Calu3 (cell line): ENCODE measurements at regions not wholly inside any gene's neighbourhood (a gene's known extent, or its start where the extent isn't known, plus 50 kb on each side); places are given as distances from the start of the nearest gene placed in this dataset.

Experiments used
- BruUV-seq: library from RNA; stranded (reverse); fragments of 400-500 nt; replicated peaks from 2 replicates; lab custom pipeline; 2021; lab: Mats Ljungman, UMichigan
- CTCF ChIA-PET: fragments of 300-600 bp; sonication (Branson Sonifier 250); formaldehyde crosslinking; loops from one replicate; lab custom pipeline; 2022; ENCODE audit warnings: antibody characterized with exemption; lab: Charles Lee
- DNase-seq: peaks from one replicate; pipeline ENCODE4 v3.0.0; 2022
- H3K27ac Mint-ChIP-seq: one replicate; pipeline ENCODE4 v1.8.0; 2022; ENCODE audit warnings: mixed read lengths; ENCODE audit not compliant: unreplicated experiment
- H3K27me3 Mint-ChIP-seq: one replicate; pipeline ENCODE4 v1.8.0; 2022; ENCODE audit warnings: mixed read lengths; ENCODE audit not compliant: unreplicated experiment
- H3K36me3 Mint-ChIP-seq: one replicate; pipeline ENCODE4 v1.8.0; 2022; ENCODE audit warnings: mild to moderate bottlenecking, moderate library complexity, mixed read lengths; ENCODE audit not compliant: insufficient read depth, unreplicated experiment
- H3K4me1 Mint-ChIP-seq: one replicate; pipeline ENCODE4 v1.8.0; 2022; ENCODE audit warnings: mild to moderate bottlenecking, low read depth, mixed read lengths; ENCODE audit not compliant: unreplicated experiment
- H3K4me3 Mint-ChIP-seq: one replicate; pipeline ENCODE4 v1.8.0; 2022; ENCODE audit warnings: mild to moderate bottlenecking, low read depth, moderate library complexity, mixed read lengths; ENCODE audit not compliant: unreplicated experiment
- H3K9me3 Mint-ChIP-seq: one replicate; pipeline ENCODE4 v1.8.0; 2022; ENCODE audit warnings: low read depth, mixed read lengths; ENCODE audit not compliant: unreplicated experiment
- CTCF ChIP-seq: fragments of 200-600 bp; IDR thresholded peaks from one replicate; pipeline ENCODE4 v1.8.0; 2022; ENCODE audit warnings: antibody characterized with exemption; ENCODE audit not compliant: unreplicated experiment
- intact Hi-C: fragments of 100-400 bp; cut with micrococcal nuclease; formaldehyde crosslinking; loops from one replicate; pipeline ENCODE4 v1.10.0; 2022; ENCODE audit not compliant: unreplicated experiment

- H3K27me3 Mint-ChIP-seq, result no peaks in the 10 kb centered on the region
- BruUV-seq, result no TSS peak
- H3K9me3 Mint-ChIP-seq, result no peaks in the 10 kb centered on the region
- TF ChIP-seq CTCF, result no peak
- intact Hi-C loops, result no loop called here
- H3K36me3 Mint-ChIP-seq, result no peaks in the 10 kb centered on the region
- no peak for DNase-seq
- H3K4me1 Mint-ChIP-seq, result no peaks in the 10 kb centered on the region
- H3K4me3 Mint-ChIP-seq, result no peak overlapping the region
- no peak overlapping the region for H3K27ac Mint-ChIP-seq
- CTCF ChIA-PET, result no interaction called here
Measured at GRCh38 chr13:44014501-44014900, 134.8 kb downstream of the LACC1 start.

- no peaks in the 10 kb centered on the region for H3K27me3 Mint-ChIP-seq
- CTCF ChIA-PET, result no interaction called here
Measured at GRCh38 chr13:44015118-44015517, 135.4 kb downstream of the LACC1 start.

GRCh38 chr13:44015811-44016210 lies 136.1 kb downstream of the LACC1 start:
- CTCF ChIA-PET, result no interaction called here
- H3K9me3 Mint-ChIP-seq, result no peaks in the 10 kb centered on the region
- DNase-seq, result no peak
- intact Hi-C loops, result no loop called here
- no peaks in the 10 kb centered on the region for H3K27me3 Mint-ChIP-seq
- H3K27ac Mint-ChIP-seq, result no peak overlapping the region
- no peak for TF ChIP-seq CTCF
- no TSS peak for BruUV-seq
- H3K4me3 Mint-ChIP-seq, result no peak overlapping the region
- H3K36me3 Mint-ChIP-seq, result no peaks in the 10 kb centered on the region
- no peaks in the 10 kb centered on the region for H3K4me1 Mint-ChIP-seq

More at GRCh38 chr13:44015118-44015517, 135.4 kb downstream of the LACC1 start:
- no peaks in the 10 kb centered on the region for H3K4me1 Mint-ChIP-seq
- BruUV-seq, result no TSS peak
- intact Hi-C loops, result no loop called here
- DNase-seq, result no peak
- no peak overlapping the region for H3K27ac Mint-ChIP-seq
- TF ChIP-seq CTCF, result no peak
- H3K4me3 Mint-ChIP-seq, result no peak overlapping the region
- H3K36me3 Mint-ChIP-seq, result no peaks in the 10 kb centered on the region
- no peaks in the 10 kb centered on the region for H3K9me3 Mint-ChIP-seq

- TF ChIP-seq CTCF, result no peak
- Mint-ChIP-seq H3K9me3 (no peaks in the 10 kb centered on the region), H3K27ac (no peak overlapping the region), H3K4me3 (no peak overlapping the region), H3K27me3 (no peaks in the 10 kb centered on the region), H3K4me1 (no peaks in the 10 kb centered on the region), H3K36me3 (no peaks in the 10 kb centered on the region)
- intact Hi-C loops, result no loop called here
- CTCF ChIA-PET, result no interaction called here
- no peak for DNase-seq
- BruUV-seq, result no TSS peak
Measured at GRCh38 chr13:44017756-44018309, 138.1 kb downstream of the LACC1 start.
